ENCODE measurements at regions not wholly inside any gene's neighbourhood (a gene's known extent, or its start where the extent isn't known, plus 50 kb on each side); places are given as distances from the start of the nearest gene placed in this dataset.

DNA sequence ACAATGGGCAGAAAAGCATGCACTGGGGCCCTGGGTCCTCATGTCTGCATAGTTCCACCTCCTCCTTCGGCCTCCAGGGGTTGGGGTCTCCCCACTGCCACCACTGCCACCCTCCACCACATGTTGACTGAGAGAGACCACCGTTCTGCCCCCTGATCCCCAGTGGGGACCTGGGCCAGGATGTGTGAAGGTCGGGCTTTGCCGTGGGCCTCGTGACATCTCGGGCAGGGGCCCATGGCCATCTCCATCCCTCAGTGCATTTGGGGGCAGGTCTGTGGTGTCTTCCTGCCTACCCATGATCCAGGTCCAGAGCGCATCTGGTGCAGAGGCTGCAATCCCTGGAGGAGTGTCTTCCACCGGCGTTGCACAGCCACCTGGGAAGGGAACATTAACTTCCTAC is 166.8 kb upstream of the POU3F3 start:
- ChIA-PET POLR2A (no interaction called here), RAD21 (ENCODE audit: low non-redundant PET in 1 of 2, low total read pairs in 2 of 2, uncharacterized antibody in 2 of 2, unreplicated experiment in 2 of 2) (no interaction called here), CTCF (no interaction called here)
- no peak overlapping the region for H2AFZ ChIP-seq (ENCODE audit: low read depth, low read length, poor library complexity, severe bottlenecking)
- no peaks in the 10 kb centered on the region for H3K36me3 ChIP-seq (ENCODE audit: control insufficient read depth in 1 of 2, insufficient read depth in 2 of 2, low read length in 2 of 2)
- no peak overlapping the region for H3K9ac ChIP-seq (ENCODE audit: low read length)
- no TSS peak for BruUV-seq (replicated peaks)
- TF ChIP-seq POLR2A (IDR thresholded peaks at IDR 0.05; ENCODE audit: borderline replicate concordance, extremely low read depth, insufficient read depth, insufficient read length) = no peak
- TF ChIP-seq, protein P1, sequence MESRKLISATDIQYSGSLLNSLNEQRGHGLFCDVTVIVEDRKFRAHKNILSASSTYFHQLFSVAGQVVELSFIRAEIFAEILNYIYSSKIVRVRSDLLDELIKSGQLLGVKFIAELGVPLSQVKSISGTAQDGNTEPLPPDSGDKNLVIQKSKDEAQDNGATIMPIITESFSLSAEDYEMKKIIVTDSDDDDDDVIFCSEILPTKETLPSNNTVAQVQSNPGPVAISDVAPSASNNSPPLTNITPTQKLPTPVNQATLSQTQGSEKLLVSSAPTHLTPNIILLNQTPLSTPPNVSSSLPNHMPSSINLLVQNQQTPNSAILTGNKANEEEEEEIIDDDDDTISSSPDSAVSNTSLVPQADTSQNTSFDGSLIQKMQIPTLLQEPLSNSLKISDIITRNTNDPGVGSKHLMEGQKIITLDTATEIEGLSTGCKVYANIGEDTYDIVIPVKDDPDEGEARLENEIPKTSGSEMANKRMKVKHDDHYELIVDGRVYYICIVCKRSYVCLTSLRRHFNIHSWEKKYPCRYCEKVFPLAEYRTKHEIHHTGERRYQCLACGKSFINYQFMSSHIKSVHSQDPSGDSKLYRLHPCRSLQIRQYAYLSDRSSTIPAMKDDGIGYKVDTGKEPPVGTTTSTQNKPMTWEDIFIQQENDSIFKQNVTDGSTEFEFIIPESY (IDR thresholded peaks at IDR 0.05; ENCODE audit: extremely low read depth, insufficient replicate concordance, low read length) = no peak
- no peak for TF ChIP-seq EGR1 (IDR thresholded peaks at IDR 0.05; ENCODE audit: low read depth)
- no peak for TF ChIP-seq EZH2phosphoT487 (IDR thresholded peaks at IDR 0.05; ENCODE audit: borderline replicate concordance)
- TF ChIP-seq SP1 (IDR thresholded peaks at IDR 0.05; ENCODE audit: low read depth) = no peak
- no peak for TF ChIP-seq SIN3A (IDR thresholded peaks at IDR 0.05; ENCODE audit: low read depth)
- TF ChIP-seq JUND (IDR thresholded peaks at IDR 0.05) = no peak
- no peaks in the 10 kb centered on the region for H3K27me3 ChIP-seq (ENCODE audit: insufficient read depth, low read length)
- ATAC-seq = no peak
- no peak overlapping the region for H3K4me2 ChIP-seq (ENCODE audit: low read length)
- no peak for DNase-seq (ENCODE audit: low read depth, low spot score)
- no peak overlapping the region for H3K4me3 ChIP-seq (replicated peaks in 1 of 2; ENCODE audit: low read depth in 1 of 2, low read length in 2 of 2)
- no peaks in the 10 kb centered on the region for H3K79me2 ChIP-seq (ENCODE audit: insufficient read depth, low read length)
- H3K4me1 ChIP-seq (ENCODE audit: control insufficient read depth in 1 of 2, insufficient read depth in 2 of 2, low read length in 2 of 2) = no peaks in the 10 kb centered on the region
- H3K9me3 ChIP-seq (ENCODE audit: control insufficient read depth in 1 of 2, insufficient read depth in 1 of 2, low read depth in 1 of 2, low read length in 2 of 2) = no peaks in the 10 kb centered on the region
- intact Hi-C loops (cut with micrococcal nuclease) = no loop called here
- H4K20me1 ChIP-seq (ENCODE audit: insufficient read depth) = no peaks in the 10 kb centered on the region
- H3K9me2 ChIP-seq (ENCODE audit: insufficient read depth) = no peaks in the 10 kb centered on the region
- H3K27ac ChIP-seq (ENCODE audit: low read depth, low read length) = no peak overlapping the region

DNA sequence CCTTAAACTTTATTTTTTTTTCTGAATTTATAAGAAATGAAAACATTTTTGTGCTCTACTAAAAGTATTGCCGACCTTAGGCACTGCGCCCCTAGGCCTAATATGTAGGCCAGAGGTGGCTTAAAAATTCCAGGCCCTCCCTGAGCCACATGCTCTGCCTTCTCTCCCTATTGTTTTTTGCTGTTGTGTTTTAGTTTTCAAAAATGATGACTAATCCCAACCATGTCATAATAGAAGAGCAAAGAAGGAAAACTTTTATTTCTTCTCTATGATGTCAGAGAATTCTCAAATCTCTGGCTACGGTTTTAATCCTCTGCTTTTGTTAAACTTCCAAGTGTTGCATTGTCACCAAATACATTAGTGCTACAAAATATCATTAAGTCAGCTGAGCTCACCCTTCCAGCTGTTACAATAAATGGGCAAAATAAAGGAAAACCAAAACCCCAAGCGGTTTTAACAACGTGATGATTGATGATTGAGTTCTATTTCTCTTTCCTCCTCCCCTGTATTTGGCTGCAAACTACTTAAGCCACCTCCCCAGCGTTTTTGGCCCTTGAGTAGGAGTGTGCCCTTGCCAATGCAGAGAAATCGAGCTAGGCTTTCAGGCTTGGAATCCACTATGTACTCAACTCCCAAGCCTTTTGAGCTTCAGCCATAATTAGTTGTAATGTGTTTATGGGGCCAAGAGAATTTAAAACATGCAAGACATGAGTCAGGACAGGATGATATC is 163.5 kb upstream of the POU3F3 start:
- no peak overlapping the region for H2AFZ ChIP-seq (ENCODE audit: low read depth, low read length, poor library complexity, severe bottlenecking)
- no peak overlapping the region for H3K9ac ChIP-seq (ENCODE audit: low read length)
- no peaks in the 10 kb centered on the region for H3K27me3 ChIP-seq (ENCODE audit: insufficient read depth, low read length)
- RAD21 ChIA-PET (ENCODE audit: low non-redundant PET in 1 of 2, low total read pairs in 2 of 2, uncharacterized antibody in 2 of 2, unreplicated experiment in 2 of 2) = no interaction called here
- no peaks in the 10 kb centered on the region for H3K4me1 ChIP-seq (ENCODE audit: control insufficient read depth in 1 of 2, insufficient read depth in 2 of 2, low read length in 2 of 2)
- H3K4me2 ChIP-seq (ENCODE audit: low read length) = no peak overlapping the region
- no peaks in the 10 kb centered on the region for H4K20me1 ChIP-seq (ENCODE audit: insufficient read depth)
- ATAC-seq (no peak), DNase-seq (ENCODE audit: low read depth, low spot score) (no peak)
- no peak overlapping the region for H3K4me3 ChIP-seq (replicated peaks in 1 of 2; ENCODE audit: low read depth in 1 of 2, low read length in 2 of 2)
- no TSS peak for BruUV-seq (replicated peaks)
- H3K9me2 ChIP-seq (ENCODE audit: insufficient read depth) = no peaks in the 10 kb centered on the region
- CTCF ChIA-PET = no interaction called here
- intact Hi-C loops (cut with micrococcal nuclease) = no loop called here
- H3K9me3 ChIP-seq (ENCODE audit: control insufficient read depth in 1 of 2, insufficient read depth in 1 of 2, low read depth in 1 of 2, low read length in 2 of 2) = no peaks in the 10 kb centered on the region
- POLR2A ChIA-PET = no interaction called here
- no peak overlapping the region for H3K27ac ChIP-seq (ENCODE audit: low read depth, low read length)
- H3K36me3 ChIP-seq (ENCODE audit: control insufficient read depth in 1 of 2, insufficient read depth in 2 of 2, low read length in 2 of 2) = no peaks in the 10 kb centered on the region
- no peaks in the 10 kb centered on the region for H3K79me2 ChIP-seq (ENCODE audit: insufficient read depth, low read length)
- TF ChIP-seq, protein P2, sequence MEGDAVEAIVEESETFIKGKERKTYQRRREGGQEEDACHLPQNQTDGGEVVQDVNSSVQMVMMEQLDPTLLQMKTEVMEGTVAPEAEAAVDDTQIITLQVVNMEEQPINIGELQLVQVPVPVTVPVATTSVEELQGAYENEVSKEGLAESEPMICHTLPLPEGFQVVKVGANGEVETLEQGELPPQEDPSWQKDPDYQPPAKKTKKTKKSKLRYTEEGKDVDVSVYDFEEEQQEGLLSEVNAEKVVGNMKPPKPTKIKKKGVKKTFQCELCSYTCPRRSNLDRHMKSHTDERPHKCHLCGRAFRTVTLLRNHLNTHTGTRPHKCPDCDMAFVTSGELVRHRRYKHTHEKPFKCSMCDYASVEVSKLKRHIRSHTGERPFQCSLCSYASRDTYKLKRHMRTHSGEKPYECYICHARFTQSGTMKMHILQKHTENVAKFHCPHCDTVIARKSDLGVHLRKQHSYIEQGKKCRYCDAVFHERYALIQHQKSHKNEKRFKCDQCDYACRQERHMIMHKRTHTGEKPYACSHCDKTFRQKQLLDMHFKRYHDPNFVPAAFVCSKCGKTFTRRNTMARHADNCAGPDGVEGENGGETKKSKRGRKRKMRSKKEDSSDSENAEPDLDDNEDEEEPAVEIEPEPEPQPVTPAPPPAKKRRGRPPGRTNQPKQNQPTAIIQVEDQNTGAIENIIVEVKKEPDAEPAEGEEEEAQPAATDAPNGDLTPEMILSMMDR (IDR thresholded peaks at IDR 0.05 in 2 of 3, conservative IDR thresholded peaks at IDR 0.05 in 1 of 3; ENCODE audit: borderline replicate concordance in 1 of 3, insufficient read depth in 1 of 3, low read depth in 2 of 3, low read length in 2 of 3) = no peak
- TF ChIP-seq ZNF274 (IDR thresholded peaks at IDR 0.05; ENCODE audit: low read depth, low read length) (no peak), YY1 (IDR thresholded peaks at IDR 0.05; ENCODE audit: extremely low read depth, insufficient replicate concordance, low read depth, low read length) (no peak), SRF (IDR thresholded peaks at IDR 0.05; ENCODE audit: low read depth) (no peak), CEBPB (IDR thresholded peaks at IDR 0.05; ENCODE audit: low read depth) (no peak), ZFX (IDR thresholded peaks at IDR 0.05) (no peak), POLR2A (IDR thresholded peaks at IDR 0.05; ENCODE audit: borderline replicate concordance, extremely low read depth, insufficient read depth, insufficient read length) (no peak), POLR2AphosphoS5 (IDR thresholded peaks at IDR 0.05; ENCODE audit: low read depth, low read length) (no peak), RAD21 (IDR thresholded peaks at IDR 0.05; ENCODE audit: low read depth) (no peak)
- TF ChIP-seq, protein P1 (IDR thresholded peaks at IDR 0.05; ENCODE audit: extremely low read depth, insufficient replicate concordance, low read length) = no peak
